ENCODE measurements at regions not wholly inside any gene's neighbourhood (a gene's known extent, or its start where the extent isn't known, plus 50 kb on each side); places are given as distances from the start of the nearest gene placed in this dataset.

DNA sequence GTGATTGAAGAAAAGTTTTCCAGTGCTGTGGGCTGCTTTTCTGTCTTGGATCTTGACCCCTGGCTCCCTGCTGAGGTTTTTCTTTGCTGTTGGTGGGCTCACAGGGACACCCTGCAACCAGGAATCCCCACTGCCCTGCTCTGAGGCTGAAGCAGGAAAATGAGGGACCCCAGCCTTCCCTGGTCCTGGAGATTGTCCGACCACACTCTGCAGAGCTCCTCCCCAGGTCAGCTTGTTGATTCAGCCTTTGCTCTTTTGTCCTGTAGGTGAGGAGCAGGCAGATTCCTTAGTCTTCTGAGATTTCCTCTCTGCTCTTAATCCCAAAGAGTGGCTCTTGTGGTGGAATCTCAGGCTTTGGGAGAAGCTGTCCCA is 194.5 kb downstream of the RPLP1 start:
- TF ChIP-seq, protein P1, sequence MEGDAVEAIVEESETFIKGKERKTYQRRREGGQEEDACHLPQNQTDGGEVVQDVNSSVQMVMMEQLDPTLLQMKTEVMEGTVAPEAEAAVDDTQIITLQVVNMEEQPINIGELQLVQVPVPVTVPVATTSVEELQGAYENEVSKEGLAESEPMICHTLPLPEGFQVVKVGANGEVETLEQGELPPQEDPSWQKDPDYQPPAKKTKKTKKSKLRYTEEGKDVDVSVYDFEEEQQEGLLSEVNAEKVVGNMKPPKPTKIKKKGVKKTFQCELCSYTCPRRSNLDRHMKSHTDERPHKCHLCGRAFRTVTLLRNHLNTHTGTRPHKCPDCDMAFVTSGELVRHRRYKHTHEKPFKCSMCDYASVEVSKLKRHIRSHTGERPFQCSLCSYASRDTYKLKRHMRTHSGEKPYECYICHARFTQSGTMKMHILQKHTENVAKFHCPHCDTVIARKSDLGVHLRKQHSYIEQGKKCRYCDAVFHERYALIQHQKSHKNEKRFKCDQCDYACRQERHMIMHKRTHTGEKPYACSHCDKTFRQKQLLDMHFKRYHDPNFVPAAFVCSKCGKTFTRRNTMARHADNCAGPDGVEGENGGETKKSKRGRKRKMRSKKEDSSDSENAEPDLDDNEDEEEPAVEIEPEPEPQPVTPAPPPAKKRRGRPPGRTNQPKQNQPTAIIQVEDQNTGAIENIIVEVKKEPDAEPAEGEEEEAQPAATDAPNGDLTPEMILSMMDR (IDR thresholded peaks at IDR 0.05; ENCODE audit: borderline replicate concordance, extremely low read depth, low read length, poor library complexity, severe bottlenecking) = no peak
- TF ChIP-seq EZH2 (IDR thresholded peaks at IDR 0.05; ENCODE audit: borderline replicate concordance, low read depth, low read length, severe bottlenecking) = no peak
